HG03025 (cell line): ENCODE measurements at regions not wholly inside any gene's neighbourhood (a gene's known extent, or its start where the extent isn't known, plus 50 kb on each side); places are given as distances from the start of the nearest gene placed in this dataset.

ENCODE experiments used
- ATAC-seq: cut with Tn5 transposase; IDR thresholded peaks from one replicate; pipeline ENCODE4 v1.9.1; 2021; ENCODE audit warnings: mild to moderate bottlenecking, moderate library complexity; ENCODE audit not compliant: unreplicated experiment, low FRiP score

GRCh38 chr10:117944676-117945447 lies 101.9 kb downstream of the RAB11FIP2 start:
- ATAC-seq, result no peak

GRCh38 chr10:117945651-117946050 lies 101.1 kb downstream of the RAB11FIP2 start:
- ATAC-seq, result no peak

GRCh38 chr10:117946525-117947070 lies 100.1 kb downstream of the RAB11FIP2 start:
- no peak for ATAC-seq

GRCh38 chr10:117948493-117948892 lies 98.2 kb downstream of the RAB11FIP2 start:
- no peak for ATAC-seq

- no peak for ATAC-seq
These were observed 96.3 kb downstream of the RAB11FIP2 start for GRCh38 chr10:117950408-117950807.
